ENCODE measurements at regions not wholly inside any gene's neighbourhood (a gene's known extent, or its start where the extent isn't known, plus 50 kb on each side); places are given as distances from the start of the nearest gene placed in this dataset.

DNA sequence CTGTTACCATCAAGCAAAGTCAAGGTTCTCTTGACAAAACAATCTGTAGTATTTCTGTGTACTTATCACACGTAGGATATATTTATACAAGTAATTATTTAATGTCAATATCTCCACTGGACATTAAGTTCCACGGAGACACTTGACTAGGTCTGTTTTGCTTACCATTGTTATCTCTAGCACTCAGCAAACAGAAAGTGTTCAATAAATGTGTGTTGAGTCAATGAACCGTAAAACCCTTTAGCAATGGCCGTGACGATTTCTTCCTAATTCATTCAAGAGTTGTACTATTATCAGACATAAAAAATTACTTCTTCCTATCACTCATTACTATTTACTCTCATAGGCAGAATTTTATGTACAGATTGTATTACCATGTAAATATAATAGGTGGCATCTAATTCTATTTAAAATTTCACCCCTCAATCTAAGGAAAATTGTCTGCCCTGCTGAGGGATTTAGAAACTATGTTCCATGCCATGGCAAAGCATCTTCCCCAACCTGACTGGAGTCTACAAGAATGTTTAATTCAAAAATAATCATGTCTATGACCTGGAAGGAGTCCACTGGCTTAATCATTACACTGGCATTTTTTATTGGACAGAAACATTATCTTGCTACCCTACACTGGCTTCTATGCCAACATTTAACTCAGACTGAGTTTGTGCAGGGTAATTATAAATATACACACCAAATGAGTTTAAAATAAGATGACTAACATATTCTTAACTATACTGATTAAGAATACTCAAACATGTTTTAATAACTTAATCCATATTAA, 301.9 kb downstream of the ZEB2 start:
- H3K36me3 ChIP-seq, result no peaks in the 10 kb centered on the region
- no peaks in the 10 kb centered on the region for H3K4me1 ChIP-seq
- H3K27ac ChIP-seq, result no peak overlapping the region
- no peak for DNase-seq
- TF ChIP-seq CTCF (IDR thresholded peaks at IDR 0.05) (no peak), POLR2A (IDR thresholded peaks at IDR 0.05) (no peak)
- intact Hi-C loops (cut with DNase I; ENCODE audit: low total_unique reads), result no loop called here
- no peaks in the 10 kb centered on the region for H3K9me3 ChIP-seq
- H3K4me3 ChIP-seq, result no peak overlapping the region
- no peaks in the 10 kb centered on the region for H3K27me3 ChIP-seq

- H3K27ac ChIP-seq, result no peak overlapping the region
These were observed 303.9 kb downstream of the ZEB2 start for GRCh38 chr2:144215701-144216675.

DNA sequence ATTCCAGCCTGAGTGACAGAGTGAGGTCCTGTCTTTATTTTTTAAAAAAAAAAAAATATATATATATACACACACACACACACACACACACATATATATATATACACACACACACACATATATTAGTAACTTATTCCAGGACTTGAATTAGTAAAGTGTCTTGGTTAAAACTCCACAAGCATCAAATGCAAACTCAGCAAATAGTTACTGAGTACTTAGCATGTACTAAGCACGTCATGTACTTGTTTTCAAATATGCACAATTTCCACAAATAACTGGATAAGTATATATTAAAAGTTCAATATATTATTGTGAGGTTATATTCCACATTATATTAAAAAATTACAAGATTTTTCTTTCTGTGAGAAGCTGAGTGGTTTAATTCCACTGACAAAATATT, 304.7 kb downstream of the ZEB2 start:
- no peaks in the 10 kb centered on the region for H3K27me3 ChIP-seq
- no peaks in the 10 kb centered on the region for H3K9me3 ChIP-seq
- no peaks in the 10 kb centered on the region for H3K4me1 ChIP-seq
- no peaks in the 10 kb centered on the region for H3K36me3 ChIP-seq
- TF ChIP-seq CTCF (IDR thresholded peaks at IDR 0.05), result no peak
- no peak for TF ChIP-seq POLR2A (IDR thresholded peaks at IDR 0.05)
- intact Hi-C loops (cut with DNase I; ENCODE audit: low total_unique reads), result no loop called here
- H3K4me3 ChIP-seq, result no peak overlapping the region
- DNase-seq, result no peak
- no peak overlapping the region for H3K27ac ChIP-seq

More at GRCh38 chr2:144215701-144216675, 303.9 kb downstream of the ZEB2 start:
- no peaks in the 10 kb centered on the region for H3K9me3 ChIP-seq
- no peaks in the 10 kb centered on the region for H3K4me1 ChIP-seq
- H3K27me3 ChIP-seq, result no peaks in the 10 kb centered on the region
- no peak for DNase-seq
- no peak overlapping the region for H3K4me3 ChIP-seq
- no peaks in the 10 kb centered on the region for H3K36me3 ChIP-seq
- intact Hi-C loops (cut with DNase I; ENCODE audit: low total_unique reads), result no loop called here
- TF ChIP-seq POLR2A (IDR thresholded peaks at IDR 0.05), result no peak
- TF ChIP-seq CTCF (IDR thresholded peaks at IDR 0.05), result no peak

DNA sequence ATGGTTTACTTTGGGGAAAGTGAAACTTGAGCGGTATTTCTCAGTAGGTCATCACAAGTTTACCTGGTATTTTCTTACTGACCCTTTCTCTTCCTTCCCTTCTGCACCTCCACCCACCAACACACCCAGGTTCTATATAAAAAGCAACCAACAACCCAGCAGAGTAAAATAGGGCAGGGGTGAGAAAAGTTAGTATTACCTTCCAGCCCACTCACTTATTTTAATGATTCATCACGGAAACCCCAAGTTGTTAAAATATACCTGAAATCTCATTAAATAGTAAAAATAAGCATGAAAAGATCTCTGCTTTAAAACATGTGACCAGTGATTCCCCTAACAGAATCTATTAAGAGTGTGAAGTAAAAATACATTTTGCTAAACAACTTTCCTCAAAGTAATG, 306.1 kb downstream of the ZEB2 start:
- H3K36me3 ChIP-seq, result no peaks in the 10 kb centered on the region
- no peak for DNase-seq

More for the DNA sequence above, 306.1 kb downstream of the ZEB2 start:
- Histone ChIP-seq H3K4me3 (no peak overlapping the region), H3K9me3 (no peaks in the 10 kb centered on the region), H3K27ac (no peak overlapping the region), H3K27me3 (no peaks in the 10 kb centered on the region), H3K4me1 (no peaks in the 10 kb centered on the region)
- TF ChIP-seq POLR2A (IDR thresholded peaks at IDR 0.05), result no peak
- no peak for TF ChIP-seq CTCF (IDR thresholded peaks at IDR 0.05)
- intact Hi-C loops (cut with DNase I; ENCODE audit: low total_unique reads), result no loop called here

Data from uterus (tissue), 3 donors.